GM19395 (cell line): ENCODE measurements at regions not wholly inside any gene's neighbourhood (a gene's known extent, or its start where the extent isn't known, plus 50 kb on each side); places are given as distances from the start of the nearest gene placed in this dataset.

Experiments used
- ATAC-seq: cut with Tn5 transposase; IDR thresholded peaks from one replicate; pipeline ENCODE4 v1.9.1; 2021; ENCODE audit warnings: mild to moderate bottlenecking, moderate library complexity; ENCODE audit not compliant: unreplicated experiment

DNA sequence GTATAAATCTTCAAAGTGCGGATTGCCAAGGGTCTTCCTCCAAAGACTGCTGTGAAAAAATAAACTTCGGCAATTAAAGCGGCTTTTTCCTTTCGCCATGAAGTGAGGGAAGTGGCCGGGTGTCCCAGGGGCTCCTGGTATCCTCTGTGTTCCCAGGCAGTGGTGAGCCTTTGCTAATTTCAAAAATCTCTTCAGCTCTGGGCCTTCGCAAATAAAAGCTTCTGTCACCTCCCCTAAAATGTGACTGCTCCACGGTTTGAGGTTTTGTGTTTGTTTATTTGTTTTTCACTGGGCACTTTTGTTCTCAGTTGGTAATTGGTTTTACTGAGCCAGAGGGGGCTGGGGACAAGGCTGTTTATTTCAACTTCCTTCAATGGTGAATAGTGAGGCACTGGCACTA lies 270.1 kb upstream of the POU3F3 start:
- ATAC-seq, result no peak

DNA sequence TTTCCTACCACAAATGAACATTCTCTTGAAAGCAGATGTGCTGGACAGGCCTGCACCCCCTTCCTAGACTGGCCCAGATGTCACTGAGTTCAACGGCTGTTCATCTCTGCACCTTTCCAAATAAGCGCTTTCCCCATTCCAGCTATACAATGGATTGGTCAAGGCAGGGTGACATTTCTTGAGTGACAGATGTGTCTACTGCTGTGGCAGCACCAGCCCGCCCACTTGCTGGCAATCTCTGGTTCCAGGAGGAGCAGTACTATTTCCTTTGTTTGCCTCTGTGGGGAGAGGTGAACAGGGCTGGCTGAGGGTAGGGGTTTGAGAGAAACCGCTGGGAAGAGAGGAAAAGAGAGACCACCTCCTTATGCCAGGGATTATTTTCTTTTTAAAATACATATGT lies 269.5 kb upstream of the POU3F3 start:
- no peak for ATAC-seq

DNA sequence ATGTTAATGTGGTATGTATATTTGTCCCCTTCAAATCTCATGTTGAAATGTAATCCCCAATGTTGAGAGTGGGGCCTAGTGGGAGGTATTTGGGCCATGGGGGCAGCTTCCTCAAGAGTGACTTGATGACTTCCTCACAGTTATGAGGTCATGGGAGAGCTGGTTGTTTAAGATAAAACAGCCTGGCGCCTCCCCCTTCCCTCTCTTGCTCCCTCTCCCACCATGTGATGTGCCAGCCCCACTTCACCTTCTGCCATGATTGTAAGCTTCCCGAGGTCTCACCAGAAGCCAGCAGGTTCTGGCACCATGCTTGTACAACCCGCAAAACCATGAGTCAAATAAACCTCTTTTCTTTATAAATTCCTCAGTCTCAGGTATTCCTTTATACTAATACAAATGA lies 258.3 kb upstream of the POU3F3 start:
- no peak for ATAC-seq

GRCh38 chr2:104597942-104598341 lies 256.0 kb upstream of the POU3F3 start:
- no peak for ATAC-seq

- no peak for ATAC-seq
These were observed 255.3 kb upstream of the POU3F3 start for GRCh38 chr2:104598636-104599035.

DNA sequence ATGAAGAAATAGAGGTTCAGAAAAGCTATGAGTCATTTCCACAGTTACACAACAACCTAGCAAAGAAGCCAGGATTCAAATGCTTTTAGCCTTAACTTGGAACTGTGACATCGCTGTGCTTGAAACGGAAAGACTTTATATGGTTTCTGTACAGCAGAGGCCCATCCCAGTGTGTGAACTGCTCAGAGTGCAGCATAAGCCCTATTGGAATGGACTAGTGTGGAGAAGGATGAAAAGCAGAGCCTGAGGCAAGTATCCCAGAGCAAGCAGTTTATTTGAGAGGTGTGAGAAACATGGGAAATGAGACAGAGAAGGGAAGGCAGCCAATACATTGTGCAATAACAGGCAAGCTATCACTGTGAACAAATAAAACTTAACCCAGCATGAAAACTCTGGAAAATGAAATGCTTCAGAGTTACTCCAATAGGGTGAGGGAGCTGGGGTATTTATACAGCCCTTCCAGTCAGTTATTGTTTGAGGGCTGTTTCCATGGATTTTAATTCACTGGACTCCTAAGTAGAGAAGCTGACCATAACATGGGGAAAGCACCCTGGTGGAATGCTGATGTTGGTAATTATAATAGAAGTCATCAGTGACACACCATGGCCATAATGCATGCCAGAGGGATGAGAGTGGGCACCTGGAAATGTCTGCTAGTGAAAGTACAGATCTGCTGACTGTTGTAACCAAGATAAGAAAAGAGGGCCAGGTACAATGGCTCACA lies 254.0 kb upstream of the POU3F3 start:
- no peak for ATAC-seq

DNA sequence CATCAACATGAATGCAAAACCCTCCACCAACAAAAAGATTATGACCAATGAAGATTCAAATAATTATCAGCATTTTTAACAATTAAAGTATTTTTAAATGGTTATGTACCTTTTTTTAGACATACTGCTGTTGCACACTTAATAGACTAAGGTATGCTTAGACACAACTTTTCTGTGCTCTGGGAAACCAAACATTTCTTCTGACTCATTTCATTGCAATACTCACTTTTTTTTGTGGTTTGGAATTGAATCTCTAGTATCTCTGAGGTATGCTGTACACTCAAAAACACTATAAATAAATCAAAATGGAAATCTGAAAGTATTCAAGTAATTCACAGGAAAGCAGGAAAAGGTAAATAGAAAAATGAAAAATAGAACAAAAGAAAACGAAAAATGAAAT lies 247.9 kb upstream of the POU3F3 start:
- no peak for ATAC-seq

GRCh38 chr2:104616856-104617255 lies 237.1 kb upstream of the POU3F3 start:
- no peak for ATAC-seq

DNA sequence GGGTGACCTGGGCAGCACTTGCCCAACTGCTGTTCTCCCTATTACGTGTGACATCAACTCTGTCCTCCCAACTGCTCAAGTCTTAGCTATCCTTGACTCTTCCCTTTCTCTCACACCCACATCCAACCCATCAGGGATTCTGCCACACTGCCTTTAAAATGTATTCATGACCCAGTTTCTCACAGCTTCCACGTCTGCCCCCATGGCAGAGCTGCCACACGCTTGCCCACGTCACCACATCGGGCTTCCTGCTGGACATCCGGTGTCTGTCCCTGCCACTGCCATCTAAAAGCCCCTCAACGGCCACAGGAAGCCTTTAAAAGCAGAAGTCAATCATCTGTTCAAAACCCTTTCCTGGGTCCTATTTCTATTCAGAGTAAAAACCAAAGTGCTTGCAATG lies 233.1 kb upstream of the POU3F3 start:
- no peak for ATAC-seq

DNA sequence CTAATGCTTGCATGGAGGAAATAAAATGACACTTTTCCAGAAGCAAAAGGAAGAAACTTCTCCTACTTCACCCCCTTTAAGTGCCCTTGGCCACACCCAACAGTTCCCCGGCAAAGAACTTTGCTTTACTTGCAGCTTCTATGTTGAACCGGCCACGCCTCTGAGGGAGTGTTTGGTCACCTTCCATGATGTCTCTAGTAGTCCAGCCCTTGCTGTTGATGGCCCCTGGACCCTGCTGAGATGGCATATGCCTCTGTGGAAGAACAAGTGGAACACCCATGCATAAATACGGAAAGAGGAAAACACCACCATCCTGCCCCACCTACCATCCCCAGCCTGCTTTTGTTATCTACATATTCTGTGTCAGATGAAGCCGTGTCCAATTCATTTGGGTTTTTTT lies 218.3 kb upstream of the POU3F3 start:
- no peak for ATAC-seq

DNA sequence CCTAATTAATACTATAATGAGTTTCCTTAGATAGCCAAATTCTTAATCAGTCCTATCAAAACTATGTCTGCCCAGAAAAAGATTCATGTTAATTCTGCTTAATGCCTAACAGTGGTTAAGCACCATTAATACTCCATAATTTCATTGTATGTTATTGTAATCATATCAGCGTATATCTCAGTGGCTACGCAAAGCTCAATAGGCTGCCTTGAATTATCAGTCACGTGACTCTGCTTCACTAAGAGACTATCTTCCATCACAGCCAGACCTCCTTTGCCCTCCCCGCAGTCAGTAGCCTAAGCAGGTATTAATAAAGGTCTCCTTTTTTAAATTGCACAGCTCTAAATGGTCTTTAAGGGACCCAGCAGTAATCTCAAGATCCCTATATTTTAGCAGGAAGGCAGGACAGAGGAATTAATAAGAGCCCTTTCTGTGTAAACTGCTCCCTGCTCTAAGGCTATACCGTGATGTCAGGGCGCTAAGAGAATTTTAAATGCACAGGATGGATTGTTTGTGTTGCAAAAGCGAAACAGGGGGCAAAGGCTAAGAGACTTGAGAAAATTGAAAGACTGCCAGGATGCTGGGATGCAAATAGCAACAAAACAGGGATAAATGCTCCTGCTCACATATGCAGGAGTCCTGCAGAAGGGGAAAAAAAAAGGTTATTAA lies 215.6 kb upstream of the POU3F3 start:
- ATAC-seq, result no peak

DNA sequence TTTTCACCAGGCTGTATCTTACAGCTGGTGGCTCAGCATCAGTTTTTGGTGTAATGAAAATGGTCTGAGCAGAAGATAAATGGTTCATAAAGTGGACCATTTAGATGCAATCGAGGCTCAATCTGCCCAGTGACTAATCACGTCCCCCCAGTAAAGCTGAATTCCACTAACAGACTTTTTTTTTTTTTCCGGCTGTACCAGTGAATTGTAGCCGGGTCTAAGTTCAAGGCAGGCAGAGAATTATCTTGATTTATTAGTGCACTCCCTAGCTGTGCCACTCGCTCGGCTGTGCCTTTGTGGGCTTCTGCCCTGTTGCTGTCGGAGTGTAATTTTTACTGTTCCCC lies 215.1 kb upstream of the POU3F3 start:
- no peak for ATAC-seq

GRCh38 chr2:104641786-104642185 lies 212.1 kb upstream of the POU3F3 start:
- no peak for ATAC-seq

GRCh38 chr2:104648376-104648775 lies 205.5 kb upstream of the POU3F3 start:
- no peak for ATAC-seq

DNA sequence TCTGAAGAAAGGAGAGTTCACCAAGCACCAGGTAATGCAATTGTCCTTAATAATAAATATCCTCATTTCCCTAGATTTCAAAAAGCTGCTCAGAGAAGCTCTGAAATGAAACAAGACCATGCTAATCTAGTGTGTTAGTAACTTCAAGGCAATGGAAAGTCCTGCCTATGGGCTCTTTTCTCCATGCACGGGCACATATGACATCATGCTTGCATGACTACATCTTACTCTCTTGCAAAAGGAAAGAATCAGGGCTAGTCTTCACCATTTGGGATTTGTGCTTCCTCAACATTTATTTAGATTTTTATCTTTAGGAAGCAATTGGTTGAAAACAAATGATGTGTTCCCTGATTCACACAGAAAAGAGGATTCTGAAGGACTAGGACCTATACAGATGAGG lies 204.0 kb upstream of the POU3F3 start:
- ATAC-seq, result no peak

DNA sequence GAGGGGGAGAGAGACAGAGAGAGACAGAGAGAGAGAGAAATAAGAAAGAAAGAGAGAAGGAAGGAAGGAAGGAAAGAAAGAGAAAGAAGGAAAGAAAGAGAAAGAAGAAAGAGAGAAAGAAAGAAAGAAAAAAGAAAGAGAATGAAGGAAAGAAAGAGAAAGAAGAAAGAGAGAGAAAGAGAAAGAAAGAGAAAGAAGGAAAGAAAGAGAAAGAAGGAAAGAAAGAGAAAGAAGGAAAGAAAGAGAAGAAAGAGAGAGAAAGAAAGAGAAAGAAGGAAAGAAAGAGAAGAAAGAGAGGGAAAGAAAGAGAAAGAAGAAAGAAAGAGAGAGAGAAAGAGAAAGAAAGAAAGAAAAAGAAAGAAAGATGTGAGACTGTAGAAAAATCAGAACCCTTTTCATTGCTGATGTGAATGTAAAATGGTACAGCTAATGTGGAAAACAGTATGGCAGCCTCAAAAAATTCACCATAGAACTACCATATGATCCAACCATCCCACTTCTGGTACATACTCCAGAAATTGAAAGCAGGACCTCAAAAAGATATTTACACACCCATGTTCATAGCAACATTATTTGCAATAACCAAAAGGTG lies 203.4 kb upstream of the POU3F3 start:
- no peak for ATAC-seq

DNA sequence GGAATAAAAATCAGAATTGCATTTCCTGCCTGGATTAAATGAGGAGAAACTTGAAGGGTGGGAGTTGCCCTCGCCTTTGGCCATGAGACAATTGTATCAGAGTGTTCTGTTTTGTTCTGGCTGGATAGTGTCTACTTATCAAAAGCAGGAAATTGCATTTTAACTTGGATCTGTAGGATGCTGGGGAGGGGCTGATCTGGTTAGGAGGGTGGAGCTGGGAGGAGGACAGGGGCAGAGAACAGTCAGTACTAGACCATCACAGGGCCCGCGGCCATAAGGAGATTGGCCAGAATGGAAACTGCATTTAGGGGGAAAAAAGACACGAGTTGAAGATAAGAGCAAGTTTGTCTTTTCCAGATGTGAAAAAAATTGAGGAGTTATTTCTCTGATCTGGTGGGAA lies 199.1 kb upstream of the POU3F3 start:
- no peak for ATAC-seq

- no peak for ATAC-seq
These were observed 197.2 kb upstream of the POU3F3 start for GRCh38 chr2:104656571-104657163.

GRCh38 chr2:104658144-104658835 lies 195.6 kb upstream of the POU3F3 start:
- ATAC-seq, result no peak

GRCh38 chr2:104658904-104659591 lies 194.9 kb upstream of the POU3F3 start:
- no peak for ATAC-seq

GRCh38 chr2:104660991-104661390 lies 192.9 kb upstream of the POU3F3 start:
- no peak for ATAC-seq
